Astrocyte of the hippocampus (primary cell): ENCODE measurements at regions not wholly inside any gene's neighbourhood (a gene's known extent, or its start where the extent isn't known, plus 50 kb on each side); places are given as distances from the start of the nearest gene placed in this dataset.

Source experiments
- DNase-seq: peaks from one replicate; pipeline ENCODE4 v3.0.0; 2011; ENCODE audit warnings: low read depth, low spot score

DNA sequence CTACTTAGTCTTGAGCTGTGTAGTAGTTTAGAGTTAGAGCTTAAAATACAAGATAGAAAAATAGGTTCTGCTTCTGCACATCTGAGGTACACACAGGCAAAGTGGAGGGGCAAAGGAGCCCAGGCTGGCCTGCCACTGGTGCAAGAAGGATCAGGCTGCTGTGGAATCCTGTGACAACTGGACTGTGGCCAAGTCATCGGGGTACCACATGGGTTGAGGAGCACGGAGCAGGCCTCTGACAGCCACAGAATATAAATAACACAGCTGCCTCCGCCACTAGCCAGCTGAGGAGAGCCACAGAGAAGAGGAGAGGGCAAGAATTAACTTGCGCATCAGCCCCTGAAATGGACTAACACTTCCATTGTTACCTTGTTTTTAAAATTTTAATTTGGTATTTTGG, 206.0 kb upstream of the MARCKS start:
- no peak for DNase-seq

DNA sequence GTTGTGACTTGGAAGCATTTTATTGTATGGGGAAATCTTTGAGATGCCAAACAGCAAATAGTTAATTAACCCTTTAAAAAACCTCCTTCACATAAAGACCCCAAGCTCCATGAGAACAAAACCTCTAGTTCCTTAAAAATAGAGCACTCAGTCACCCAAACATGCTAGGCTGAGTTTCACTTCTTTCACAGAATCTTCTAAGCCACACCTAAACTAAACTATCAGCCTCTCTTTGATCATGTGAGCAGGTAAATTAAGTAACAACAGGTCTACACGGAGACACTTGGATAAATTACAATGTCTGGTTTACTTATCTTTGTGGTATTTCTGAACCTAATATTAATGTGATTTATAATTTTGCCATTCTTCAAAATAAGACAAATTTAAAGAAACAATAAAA, 205.2 kb upstream of the MARCKS start:
- DNase-seq = no peak

DNA sequence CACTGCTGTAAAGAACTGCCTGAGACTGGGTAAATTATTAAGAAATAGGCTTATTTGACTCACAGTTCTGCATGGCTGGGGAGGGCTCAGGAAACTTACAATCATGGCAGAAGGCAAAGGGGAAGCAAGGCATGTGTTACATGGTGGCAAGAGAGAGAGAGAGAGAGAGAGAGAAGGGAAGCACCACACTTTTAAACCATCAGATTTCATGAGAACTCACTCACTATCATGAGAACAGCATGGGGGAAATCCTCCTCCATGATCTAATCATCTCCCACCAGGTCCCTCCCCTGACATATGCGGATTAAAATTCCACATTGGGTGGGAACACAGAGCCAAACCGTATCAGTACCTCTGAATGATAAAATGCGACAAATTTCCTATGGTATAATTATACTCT, 203.9 kb upstream of the MARCKS start:
- no peak for DNase-seq

DNA sequence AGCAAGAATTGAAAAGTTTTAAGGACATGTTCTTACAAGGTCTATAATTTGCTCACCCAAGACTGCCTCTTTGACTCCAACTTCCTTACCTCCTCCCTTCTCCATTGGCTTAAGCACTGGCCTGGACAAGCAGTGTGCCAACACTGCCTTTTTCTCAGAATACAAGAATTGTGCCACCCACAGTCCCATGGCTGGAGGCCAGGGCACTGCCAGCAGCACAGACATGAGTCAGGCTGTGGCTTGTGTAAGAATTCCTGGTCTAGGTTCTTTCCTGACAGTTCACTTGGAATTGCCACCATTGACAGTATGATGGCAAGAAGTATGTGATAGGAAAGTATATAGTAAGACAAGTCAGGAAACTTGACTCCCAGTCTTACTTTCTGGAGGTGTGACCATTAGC, 202.7 kb upstream of the MARCKS start:
- peak; percentile 96 for DNase-seq

DNA sequence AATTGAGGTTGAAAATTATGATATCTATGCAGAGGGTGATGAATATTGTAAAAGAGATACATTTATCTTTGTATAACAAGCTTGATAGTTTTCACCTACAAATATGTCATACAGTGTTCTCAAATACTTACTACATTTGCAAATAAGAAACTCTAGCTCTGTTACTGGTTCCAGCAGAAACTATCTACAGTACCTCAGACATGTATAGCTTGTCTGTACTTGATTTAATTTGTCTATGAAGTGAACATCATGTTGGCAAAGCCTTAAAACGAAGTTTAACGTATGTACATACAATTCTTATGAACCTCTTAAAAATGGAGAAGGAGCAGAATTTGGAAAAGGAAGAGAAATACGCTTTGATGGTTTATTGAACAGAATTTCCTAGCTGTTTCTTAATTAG, 201.4 kb upstream of the MARCKS start:
- no peak for DNase-seq

DNA sequence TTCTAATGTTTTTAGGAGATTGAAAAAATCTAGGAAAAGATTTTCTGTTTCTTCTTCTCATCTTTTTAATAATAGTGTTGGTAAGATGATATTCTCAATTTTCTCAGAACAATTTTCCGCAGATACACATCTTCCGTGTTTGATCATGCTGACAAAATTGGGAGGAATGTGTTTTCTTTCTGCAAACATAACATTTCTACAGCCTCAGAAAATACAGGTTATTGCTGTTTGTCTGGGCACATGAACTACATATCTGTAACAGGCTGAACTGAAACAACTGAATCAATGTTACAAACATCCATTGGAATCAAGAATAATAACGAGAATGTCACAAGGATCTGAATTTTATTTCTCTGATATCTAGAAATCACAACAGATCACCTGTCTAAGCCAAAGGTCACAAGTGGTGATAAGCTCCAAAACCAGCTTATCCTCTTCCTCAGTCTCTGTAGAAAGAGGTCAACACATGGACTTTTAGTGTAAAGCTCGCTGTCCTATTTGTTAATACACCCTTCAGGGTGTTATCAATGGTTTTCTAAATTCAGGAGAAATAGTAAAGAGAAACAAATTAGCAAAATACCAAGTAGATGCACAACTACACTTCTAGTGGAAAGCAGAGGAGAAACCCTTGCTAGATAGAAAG, 197.3 kb upstream of the MARCKS start:
- no peak for DNase-seq

DNA sequence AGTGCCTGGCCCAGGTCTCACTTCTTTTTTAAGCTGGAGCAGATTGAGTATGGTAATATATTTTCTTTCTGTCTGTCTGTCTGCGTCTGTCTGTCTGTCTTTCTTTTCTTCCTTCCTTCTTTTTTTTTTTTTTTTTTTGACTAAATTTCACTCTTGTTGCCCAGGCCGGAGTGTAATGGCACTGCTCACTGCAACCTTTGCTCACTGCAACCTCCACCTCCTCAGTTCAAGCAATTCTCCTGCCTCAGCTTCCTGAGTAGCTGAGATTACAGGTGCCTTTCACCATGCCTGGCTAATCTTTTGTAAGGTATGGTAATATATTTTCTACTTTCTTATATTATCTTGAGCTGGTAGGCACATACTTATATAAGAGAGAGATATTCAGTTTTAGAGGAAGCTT, 196.3 kb upstream of the MARCKS start:
- no peak for DNase-seq

DNA sequence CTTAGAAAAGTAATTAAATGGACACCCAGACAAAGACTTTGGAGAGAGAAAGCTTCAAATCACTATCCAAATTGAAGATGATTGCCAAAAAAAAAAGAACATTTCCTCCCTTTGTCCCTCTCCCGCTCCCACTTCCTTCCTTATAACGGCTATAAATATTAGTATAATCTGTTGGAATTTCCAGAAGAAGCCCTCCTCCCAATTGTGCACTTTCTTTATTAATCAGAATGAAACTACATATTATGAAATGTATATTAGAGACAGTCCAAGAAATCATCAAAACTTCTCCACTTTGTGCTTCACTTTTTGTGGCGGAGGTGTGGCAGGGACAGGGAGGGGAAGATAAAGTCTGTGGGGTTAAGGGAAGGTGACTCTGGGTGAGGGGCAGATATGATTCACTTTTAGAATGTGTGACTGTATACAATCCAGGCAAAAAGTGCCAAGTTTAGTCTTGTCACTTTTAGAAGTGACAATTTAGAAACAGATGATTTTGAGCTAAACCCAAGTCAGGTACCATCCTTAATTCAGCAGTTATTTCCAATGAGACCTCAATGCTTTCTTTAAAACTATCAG, 195.0 kb upstream of the MARCKS start:
- DNase-seq = no peak

DNA sequence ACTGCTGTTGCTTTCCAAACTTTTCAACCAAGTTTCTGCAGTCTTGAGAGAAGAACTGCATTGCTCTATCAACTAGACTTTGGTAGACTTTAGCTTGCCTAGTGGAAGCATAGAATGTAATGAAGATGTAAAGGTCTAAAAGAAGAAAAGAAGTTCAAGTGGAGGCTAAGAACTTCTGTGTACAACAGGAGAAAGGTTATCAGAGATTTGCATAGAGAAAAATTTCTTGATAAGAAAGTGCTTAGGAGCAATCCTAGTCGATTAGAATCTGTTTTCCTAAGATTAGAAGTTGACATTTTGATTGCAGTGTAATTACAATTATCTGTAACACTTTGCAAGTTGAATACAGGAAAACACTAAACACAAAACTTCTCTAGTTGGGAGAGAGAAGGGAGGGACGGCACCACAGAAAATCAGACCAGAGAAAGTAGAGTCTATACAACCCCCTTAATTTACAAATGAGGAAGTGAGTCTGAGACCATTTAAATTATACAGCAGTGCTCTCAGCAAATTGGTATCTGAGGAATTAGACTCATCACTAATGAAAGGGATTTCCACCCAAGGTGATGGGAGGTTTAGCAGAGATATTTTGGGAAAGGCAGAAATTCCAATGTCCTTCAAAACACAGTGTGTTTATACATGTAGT, 194.3 kb upstream of the MARCKS start:
- no peak for DNase-seq

DNA sequence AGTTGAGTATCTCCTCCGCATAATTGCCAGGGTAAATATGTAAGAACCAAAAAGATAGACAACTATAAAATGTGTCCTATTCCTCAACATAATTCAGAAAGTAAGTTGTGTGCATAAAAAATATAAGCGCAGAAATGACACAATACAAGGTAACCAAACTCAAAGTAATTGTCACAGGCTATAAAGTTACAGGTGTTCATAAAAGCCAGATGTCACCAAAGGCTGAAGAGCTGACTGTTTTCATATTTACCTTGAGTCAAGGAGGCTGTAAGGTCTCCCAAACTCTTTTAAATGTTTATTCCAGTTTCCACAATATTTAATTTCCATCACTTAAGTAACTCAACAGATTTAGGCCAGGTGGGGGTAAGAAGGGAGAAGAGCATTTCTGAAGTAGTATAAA, 192.2 kb upstream of the MARCKS start:
- no peak for DNase-seq

DNA sequence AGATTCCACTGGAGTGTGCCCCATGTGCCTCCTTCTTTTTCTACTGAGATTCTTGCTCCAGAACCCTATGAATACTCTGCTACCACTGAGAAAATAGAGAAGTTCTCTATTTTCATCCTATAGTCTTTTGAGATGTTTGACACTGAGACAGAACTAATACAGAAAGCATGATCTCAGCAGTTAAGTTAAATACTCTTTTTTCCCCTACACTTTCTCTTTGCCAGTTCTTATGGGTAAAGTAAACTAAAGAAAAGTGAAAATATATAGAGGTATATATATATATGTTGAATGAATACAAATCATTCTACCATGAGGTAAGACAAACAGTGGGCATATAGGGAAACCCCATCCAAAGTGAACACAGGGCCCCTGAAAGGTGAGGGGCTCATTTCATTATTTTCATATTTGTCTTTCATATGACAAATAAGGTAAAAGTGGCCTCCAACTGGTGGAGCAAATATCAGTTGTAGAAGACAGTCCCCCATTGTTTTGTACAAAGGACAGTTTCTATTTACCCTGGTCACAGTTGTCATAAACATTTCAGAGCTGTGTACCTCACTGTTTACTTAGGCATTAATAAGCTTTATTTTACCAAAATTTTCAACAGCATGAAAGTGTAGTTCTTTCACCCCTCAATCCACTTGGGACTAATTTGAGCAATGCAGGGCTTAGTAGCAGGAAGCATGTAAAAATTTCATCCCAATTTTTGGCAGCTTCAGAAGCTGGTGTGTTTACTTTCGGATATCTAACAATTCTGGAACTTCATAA, 188.3 kb upstream of the MARCKS start:
- no peak for DNase-seq

DNA sequence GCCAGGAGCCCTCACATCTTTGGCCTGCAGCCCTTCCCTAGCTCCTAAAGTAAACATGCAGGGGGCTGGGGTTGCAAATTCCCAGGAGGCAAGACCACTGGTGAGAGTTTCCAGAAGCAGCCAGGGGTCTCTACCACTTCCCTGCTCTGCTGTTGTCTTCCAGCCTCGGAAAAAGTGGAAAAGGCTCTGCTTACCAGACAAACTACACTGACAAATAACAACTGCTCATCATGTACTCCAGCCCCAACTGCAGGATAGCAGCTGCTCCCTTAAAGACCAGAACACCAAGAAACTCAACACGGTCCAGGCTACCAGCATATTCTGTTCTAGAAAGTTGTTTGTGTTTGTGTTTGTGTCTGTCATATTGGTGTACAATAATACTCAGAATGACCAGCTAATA, 187.5 kb upstream of the MARCKS start:
- DNase-seq = no peak

DNA sequence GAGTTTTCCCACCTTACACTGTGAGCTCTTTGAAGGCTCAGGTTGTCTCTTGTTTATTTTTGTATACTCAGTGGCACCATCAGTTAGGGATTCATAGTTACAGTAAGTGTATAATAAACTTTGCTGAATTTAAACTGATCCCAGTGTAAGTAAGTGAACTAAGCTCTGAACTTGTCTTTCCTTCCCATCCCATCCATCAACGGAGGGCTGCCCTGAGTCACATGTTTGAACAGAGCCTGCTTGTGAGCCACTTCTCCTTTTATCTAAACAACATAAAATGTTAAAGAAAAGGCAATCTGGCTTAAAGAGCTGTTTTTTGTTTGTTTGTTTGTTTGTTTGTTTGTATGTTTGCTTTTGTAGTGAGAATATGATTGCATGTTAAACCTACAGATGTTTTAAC, 185.7 kb upstream of the MARCKS start:
- DNase-seq = no peak

DNA sequence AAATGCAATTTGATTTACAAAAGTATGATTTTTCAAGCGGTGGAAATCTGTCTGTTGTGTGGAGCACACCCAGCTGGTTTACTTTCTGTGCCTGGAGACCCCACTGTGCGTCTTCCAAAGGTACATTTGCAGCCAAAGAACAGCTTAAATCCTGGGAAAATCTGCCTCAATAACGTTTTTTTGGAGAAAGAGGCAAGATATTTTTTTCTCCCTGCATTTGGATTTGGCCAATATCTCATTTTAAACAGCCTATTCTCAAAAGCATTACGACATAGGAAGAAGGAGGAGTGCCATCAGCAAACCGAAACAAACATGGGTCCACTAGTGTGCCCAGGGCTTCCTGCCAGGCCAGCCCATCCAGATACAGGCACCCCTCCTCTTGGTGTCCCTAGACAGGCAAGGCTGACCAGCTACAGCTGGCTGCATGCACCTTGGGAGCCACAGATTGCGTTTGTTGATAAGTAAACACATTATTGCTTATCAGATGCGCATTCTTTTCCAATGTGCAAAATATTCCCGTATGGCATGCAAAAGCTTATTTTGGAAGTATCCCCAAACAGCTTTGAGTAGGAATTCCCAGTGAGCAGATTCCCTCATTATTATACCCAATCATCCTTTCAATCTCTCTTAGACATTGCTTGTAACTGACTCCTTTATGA, 184.5 kb upstream of the MARCKS start:
- DNase-seq = peak; percentile 67

DNA sequence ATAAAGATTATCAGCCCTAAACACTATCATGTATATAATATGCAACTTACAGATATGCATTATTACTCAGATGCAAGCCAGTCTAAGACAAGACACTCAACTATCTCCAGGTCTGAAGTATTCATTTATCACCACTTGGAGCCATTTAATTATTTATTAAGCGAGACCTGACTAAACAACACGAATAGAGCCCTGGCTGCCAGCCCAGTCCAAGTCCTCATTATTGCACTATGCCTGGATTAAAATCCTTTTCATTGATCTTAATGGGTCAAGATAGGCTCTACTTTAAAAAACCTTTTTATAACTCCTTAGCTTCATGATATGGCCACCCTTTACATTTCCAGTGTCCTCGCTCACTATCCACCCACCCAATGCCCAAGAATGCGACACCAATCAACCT, 183.1 kb upstream of the MARCKS start:
- no peak for DNase-seq

DNA sequence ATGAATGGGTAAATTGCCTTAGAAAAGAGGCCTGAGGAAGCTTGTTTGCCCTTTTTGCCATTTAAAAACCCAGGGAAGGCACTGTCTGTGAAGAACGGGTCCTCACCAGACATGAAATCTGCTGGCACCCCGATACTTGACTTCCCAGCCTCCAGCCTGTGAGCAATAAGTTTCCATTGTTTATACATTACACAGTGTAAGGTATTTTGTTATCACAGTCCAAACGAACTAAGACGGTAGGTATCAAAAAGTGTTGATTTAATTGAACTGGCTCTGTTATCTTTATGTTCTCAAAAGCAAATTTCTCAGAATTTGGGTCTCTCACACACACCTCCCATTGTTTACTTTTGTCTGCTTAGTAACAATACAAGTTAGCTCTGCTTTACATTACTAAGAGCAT, 181.1 kb upstream of the MARCKS start:
- no peak for DNase-seq

DNA sequence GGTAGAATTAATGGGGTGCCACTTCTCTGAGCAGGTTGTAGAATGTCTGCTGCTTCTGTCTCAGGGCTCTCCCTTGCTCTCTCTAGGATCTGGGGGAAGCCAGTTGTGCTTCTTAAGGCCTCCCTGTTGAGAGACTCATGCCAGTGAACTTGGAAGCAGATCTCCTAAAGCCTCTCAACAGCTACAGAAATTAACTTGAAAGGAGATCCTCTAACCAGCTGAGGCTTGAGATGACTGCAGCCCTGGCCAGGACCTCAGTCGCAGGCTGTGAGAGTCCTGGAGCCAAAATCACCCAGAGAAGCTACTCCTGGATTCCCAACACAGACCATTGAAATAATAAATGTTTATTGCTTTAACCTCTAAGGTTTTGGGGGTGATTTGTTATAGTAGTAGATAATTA, 180.2 kb upstream of the MARCKS start:
- DNase-seq = no peak

DNA sequence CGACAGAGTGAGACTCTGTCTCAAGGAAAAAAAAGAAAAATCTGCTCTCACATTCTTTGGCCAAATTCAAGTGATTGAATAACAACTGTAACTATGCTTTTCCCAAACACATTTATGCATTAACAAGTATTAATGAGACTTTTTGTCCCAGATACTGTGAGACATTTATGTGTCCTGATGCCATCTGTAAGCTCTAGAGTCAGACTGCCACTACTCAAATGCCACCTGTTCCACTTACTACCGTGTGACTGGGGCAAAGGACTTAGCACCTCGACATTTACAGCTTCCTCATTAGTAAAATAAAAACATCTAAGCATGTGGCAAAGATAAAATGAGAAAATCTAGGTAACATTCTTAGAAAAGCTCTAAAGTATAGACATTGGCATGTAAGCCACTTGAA, 178.1 kb upstream of the MARCKS start:
- no peak for DNase-seq

DNA sequence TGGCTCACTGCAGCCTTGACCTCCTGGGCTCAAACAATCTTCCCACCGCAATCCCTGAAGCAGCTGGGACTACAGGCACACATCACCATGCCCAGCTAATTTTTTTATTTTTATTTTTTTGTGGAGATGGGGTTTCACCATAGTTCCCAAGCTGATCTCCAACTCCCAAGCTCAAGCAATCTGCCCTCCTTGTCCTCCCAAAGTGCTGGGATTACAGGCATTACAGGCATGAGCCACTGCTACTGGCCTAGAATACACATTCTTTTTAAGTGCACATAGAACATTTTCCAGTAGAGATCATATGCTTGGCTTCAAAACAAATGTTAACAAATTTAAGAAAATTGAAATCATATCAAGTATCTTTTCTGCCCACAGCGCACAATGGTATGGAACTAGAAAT, 176.8 kb upstream of the MARCKS start:
- no peak for DNase-seq

DNA sequence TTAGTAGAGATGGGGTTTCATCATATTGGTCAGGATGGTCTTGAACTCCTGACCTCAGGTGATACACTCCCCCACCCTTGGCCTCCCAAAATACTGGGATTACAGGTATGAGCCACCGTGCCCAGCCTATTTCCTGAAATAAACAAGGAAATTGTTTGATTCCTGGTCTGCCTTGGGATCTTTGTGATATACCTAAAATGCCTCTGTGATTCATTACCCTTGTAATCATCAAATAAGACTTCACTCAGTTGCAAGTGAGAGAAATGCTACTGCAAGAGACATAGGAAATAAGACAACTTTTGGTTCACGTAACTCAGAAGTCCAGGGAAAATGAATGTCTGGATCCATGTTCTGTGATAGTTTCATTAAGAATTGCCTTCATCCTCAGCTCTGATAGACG, 173.2 kb upstream of the MARCKS start:
- DNase-seq = no peak

DNA sequence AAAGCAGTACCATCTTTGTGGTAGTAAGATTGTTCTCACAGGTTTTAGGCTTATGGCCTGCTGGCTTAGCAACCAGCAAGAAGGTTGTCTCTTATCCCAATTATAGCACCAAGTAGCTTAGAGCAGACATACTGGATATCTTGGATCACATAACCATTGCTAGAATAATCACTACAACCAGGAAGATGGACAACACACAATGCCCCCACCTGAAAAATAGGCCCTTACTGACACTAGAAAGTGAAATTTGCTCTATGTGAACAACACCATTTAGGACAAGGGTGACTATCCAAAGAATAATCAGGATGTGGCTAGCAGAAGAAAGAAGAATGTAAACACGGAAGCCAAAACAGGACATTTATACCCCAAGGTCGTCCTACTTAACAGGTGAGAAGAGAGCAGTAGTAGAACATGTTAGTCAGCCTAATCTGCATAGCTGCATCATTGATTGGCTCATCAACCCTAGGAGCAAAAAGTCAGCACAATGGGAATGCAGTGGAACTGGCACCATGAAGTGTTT, 172.7 kb upstream of the MARCKS start:
- DNase-seq = no peak

DNA sequence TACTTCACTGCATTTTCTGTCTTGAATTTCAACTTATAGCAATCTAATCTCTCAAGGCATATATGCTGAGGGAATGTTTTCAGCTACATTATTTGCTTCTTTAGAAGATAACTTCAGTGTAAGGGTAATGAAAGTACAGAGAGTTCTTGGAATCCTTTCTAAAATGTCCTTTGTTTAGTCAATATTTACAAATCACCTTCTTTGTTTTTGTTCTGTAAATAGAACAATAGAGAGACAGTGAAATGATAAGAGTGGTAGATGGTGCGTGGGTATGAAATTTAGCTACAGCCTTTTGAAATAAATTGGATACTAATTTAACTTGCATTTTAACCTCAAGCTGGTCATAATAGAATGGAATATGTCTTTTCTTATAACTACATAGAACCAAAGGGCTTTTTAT, 171.1 kb upstream of the MARCKS start:
- DNase-seq = no peak
